GM23338 (cell line): ENCODE measurements at regions not wholly inside any gene's neighbourhood (a gene's known extent, or its start where the extent isn't known, plus 50 kb on each side); places are given as distances from the start of the nearest gene placed in this dataset.

Experiments
- ATAC-seq: fragments of 200-7000 bp; cut with Tn5 transposase; 3 replicates; pipeline ENCODE4 v1.9.1; 2020
- DNase-seq: peaks from one replicate; pipeline ENCODE4 v3.0.0-alpha.2; 2015; ENCODE audit warnings: low spot score
- H2AFZ ChIP-seq: fragments of 200-600 bp; sonication (generic); 2 replicates; pipeline ENCODE4 v1.8.0; 2016; ENCODE audit warnings: antibody characterized with exemption, mild to moderate bottlenecking, moderate library complexity
- H3F3A ChIP-seq: fragments of 200-600 bp; sonication (generic); replicated peaks from 2 replicates; pipeline ENCODE4 v1.8.0; 2017; ENCODE audit warnings: antibody characterized with exemption, mixed run types, low read depth
- H3K27ac ChIP-seq: fragments of 200-600 bp; sonication (generic); 2 replicates; pipeline ENCODE4 v1.6.1; 2016; ENCODE audit warnings: low read depth
- H3K27me3 ChIP-seq: fragments of 200-600 bp; sonication (generic); 2 replicates; pipeline ENCODE4 v1.8.0; 2016; ENCODE audit warnings: mild to moderate bottlenecking, mixed run types, moderate library complexity; ENCODE audit not compliant: insufficient read depth
- H3K36me3 ChIP-seq: fragments of 200-600 bp; sonication (generic); 2 replicates; pipeline ENCODE4 v1.8.0; 2016; ENCODE audit warnings: mild to moderate bottlenecking; ENCODE audit not compliant: insufficient read depth
- H3K4me1 ChIP-seq: fragments of 200-600 bp; sonication (generic); 2 replicates; pipeline ENCODE4 v1.8.0; 2016; ENCODE audit warnings: mild to moderate bottlenecking, moderate library complexity; ENCODE audit not compliant: insufficient read depth
- H3K4me2 ChIP-seq: fragments of 200-600 bp; sonication (generic); 2 replicates; pipeline ENCODE4 v1.7.1; 2017; ENCODE audit warnings: mixed run types
- H3K4me3 ChIP-seq: fragments of 200-600 bp; sonication (generic); 2 replicates; pipeline ENCODE4 v1.6.1; 2016; ENCODE audit warnings: mixed run types
- H3K79me2 ChIP-seq: fragments of 200-600 bp; sonication (generic); replicated peaks from 2 replicates; pipeline ENCODE4 v1.8.0; 2017; ENCODE audit warnings: mild to moderate bottlenecking; ENCODE audit not compliant: insufficient read depth
- H3K9me2 ChIP-seq: fragments of 200-600 bp; sonication (generic); 2 replicates; pipeline ENCODE4 v1.8.0; 2017; ENCODE audit not compliant: insufficient read depth
- H4K20me1 ChIP-seq: fragments of 200-600 bp; sonication (generic); replicated peaks from 2 replicates; pipeline ENCODE4 v1.8.0; 2017; ENCODE audit warnings: mild to moderate bottlenecking; ENCODE audit not compliant: insufficient read depth
- H3K27ac Mint-ChIP-seq: 2 replicates; pipeline ENCODE4 v1.8.0; 2020; ENCODE audit warnings: inconsistent platforms, mild to moderate bottlenecking, moderate library complexity, mixed read lengths
- H3K27me3 Mint-ChIP-seq: 3 replicates; pipeline ENCODE4 v1.8.0; 2022; ENCODE audit warnings: low read depth, mild to moderate bottlenecking, moderate library complexity, mixed read lengths, inconsistent platforms; ENCODE audit not compliant: insufficient read depth, poor library complexity
- H3K36me3 Mint-ChIP-seq: 3 replicates; pipeline ENCODE4 v1.8.0; 2021; ENCODE audit warnings: low read depth, mild to moderate bottlenecking, inconsistent platforms, moderate library complexity, mixed read lengths
- H3K4me1 Mint-ChIP-seq: 3 replicates; pipeline ENCODE4 v1.8.0; 2020; ENCODE audit warnings: mild to moderate bottlenecking, inconsistent platforms, mixed read lengths
- H3K4me3 Mint-ChIP-seq: 3 replicates; pipeline ENCODE4 v1.8.0; 2021; ENCODE audit warnings: moderate library complexity, mild to moderate bottlenecking, inconsistent platforms, mixed read lengths
- H3K9me3 Mint-ChIP-seq: 3 replicates; pipeline ENCODE4 v1.8.0; 2020; ENCODE audit warnings: moderate library complexity, mild to moderate bottlenecking, inconsistent platforms, mixed read lengths
- CREB1 ChIP-seq: fragments of 250-450 bp; sonication (Bioruptor Pico); IDR thresholded peaks from 2 replicates; pipeline ENCODE4 v1.5.0; 2020; ENCODE audit warnings: low read depth, mild to moderate bottlenecking, moderate library complexity
- EZH2phosphoT487 ChIP-seq: fragments of 200-600 bp; sonication (generic); IDR thresholded peaks from one replicate; pipeline ENCODE4 v1.8.1; 2018; ENCODE audit warnings: antibody characterized with exemption; ENCODE audit not compliant: unreplicated experiment
- JUNB ChIP-seq: IDR thresholded peaks from one replicate; pipeline ENCODE4 v1.6.1; 2016; ENCODE audit warnings: antibody characterized with exemption; ENCODE audit not compliant: unreplicated experiment
- NANOG ChIP-seq: IDR thresholded peaks from 2 replicates; pipeline ENCODE4 v1.6.1; 2016; ENCODE audit warnings: antibody characterized with exemption, borderline replicate concordance
- ZNF114 ChIP-seq: fragments of 250-450 bp; sonication (Bioruptor Pico); IDR thresholded peaks from 2 replicates; pipeline ENCODE4 v1.5.0; 2020; ENCODE audit warnings: mild to moderate bottlenecking, moderate library complexity
- ZNF331 ChIP-seq: fragments of 250-450 bp; sonication (Bioruptor Pico); IDR thresholded peaks from 2 replicates; pipeline ENCODE4 v1.5.0; 2020; ENCODE audit warnings: low read depth, mild to moderate bottlenecking, moderate library complexity
- TF ChIP-seq, protein P1 (sequence below): fragments of 250-450 bp; sonication (Bioruptor Pico); IDR thresholded peaks from 2 replicates; pipeline ENCODE4 v1.5.0; 2020; ENCODE audit warnings: mild to moderate bottlenecking, moderate library complexity

DNA sequence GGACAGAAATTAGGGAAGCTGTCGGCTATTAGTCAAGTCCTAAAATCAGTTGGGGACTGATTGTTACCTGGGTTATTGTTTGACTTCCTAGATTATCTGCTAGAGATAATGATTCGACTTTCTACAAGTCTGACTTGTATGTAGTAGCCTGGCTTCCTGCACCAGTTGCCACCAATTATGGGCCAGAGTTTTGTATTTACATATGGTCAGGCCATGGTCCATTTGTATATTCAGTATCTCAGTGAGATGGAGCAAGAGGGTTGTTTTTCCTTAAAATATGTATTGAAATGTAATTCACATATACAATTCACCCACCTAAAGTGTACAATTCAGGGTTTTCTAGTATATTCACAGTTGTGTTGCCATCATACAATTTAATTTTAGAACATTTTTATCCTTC, 130.6 kb upstream of the PHACTR3 start (continued):
- TF ChIP-seq, protein P1, sequence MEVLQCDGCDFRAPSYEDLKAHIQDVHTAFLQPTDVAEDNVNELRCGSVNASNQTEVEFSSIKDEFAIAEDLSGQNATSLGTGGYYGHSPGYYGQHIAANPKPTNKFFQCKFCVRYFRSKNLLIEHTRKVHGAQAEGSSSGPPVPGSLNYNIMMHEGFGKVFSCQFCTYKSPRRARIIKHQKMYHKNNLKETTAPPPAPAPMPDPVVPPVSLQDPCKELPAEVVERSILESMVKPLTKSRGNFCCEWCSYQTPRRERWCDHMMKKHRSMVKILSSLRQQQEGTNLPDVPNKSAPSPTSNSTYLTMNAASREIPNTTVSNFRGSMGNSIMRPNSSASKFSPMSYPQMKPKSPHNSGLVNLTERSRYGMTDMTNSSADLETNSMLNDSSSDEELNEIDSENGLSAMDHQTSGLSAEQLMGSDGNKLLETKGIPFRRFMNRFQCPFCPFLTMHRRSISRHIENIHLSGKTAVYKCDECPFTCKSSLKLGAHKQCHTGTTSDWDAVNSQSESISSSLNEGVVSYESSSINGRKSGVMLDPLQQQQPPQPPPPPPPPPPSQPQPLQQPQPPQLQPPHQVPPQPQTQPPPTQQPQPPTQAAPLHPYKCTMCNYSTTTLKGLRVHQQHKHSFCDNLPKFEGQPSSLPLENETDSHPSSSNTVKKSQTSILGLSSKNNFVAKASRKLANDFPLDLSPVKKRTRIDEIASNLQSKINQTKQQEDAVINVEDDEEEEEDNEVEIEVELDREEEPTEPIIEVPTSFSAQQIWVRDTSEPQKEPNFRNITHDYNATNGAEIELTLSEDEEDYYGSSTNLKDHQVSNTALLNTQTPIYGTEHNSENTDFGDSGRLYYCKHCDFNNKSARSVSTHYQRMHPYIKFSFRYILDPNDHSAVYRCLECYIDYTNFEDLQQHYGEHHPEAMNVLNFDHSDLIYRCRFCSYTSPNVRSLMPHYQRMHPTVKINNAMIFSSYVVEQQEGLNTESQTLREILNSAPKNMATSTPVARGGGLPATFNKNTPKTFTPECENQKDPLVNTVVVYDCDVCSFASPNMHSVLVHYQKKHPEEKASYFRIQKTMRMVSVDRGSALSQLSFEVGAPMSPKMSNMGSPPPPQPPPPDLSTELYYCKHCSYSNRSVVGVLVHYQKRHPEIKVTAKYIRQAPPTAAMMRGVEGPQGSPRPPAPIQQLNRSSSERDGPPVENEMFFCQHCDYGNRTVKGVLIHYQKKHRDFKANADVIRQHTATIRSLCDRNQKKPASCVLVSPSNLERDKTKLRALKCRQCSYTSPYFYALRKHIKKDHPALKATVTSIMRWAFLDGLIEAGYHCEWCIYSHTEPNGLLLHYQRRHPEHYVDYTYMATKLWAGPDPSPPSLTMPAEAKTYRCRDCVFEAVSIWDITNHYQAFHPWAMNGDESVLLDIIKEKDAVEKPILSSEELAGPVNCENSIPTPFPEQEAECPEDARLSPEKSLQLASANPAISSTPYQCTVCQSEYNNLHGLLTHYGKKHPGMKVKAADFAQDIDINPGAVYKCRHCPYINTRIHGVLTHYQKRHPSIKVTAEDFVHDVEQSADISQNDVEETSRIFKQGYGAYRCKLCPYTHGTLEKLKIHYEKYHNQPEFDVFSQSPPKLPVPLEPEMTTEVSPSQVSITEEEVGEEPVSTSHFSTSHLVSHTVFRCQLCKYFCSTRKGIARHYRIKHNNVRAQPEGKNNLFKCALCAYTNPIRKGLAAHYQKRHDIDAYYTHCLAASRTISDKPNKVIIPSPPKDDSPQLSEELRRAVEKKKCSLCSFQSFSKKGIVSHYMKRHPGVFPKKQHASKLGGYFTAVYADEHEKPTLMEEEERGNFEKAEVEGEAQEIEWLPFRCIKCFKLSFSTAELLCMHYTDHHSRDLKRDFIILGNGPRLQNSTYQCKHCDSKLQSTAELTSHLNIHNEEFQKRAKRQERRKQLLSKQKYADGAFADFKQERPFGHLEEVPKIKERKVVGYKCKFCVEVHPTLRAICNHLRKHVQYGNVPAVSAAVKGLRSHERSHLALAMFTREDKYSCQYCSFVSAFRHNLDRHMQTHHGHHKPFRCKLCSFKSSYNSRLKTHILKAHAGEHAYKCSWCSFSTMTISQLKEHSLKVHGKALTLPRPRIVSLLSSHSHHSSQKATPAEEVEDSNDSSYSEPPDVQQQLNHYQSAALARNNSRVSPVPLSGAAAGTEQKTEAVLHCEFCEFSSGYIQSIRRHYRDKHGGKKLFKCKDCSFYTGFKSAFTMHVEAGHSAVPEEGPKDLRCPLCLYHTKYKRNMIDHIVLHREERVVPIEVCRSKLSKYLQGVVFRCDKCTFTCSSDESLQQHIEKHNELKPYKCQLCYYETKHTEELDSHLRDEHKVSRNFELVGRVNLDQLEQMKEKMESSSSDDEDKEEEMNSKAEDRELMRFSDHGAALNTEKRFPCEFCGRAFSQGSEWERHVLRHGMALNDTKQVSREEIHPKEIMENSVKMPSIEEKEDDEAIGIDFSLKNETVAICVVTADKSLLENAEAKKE (CRISPR knock-in tag) = no peak
- TF ChIP-seq ZNF114 (no peak), CREB1 (no peak), ZNF331 (no peak), EZH2phosphoT487 (no peak)

- ATAC-seq (no peak), DNase-seq (no peak)
- Histone ChIP-seq H3K79me2 (no peaks in the 10 kb centered on the region), H3K27me3 (no peaks in the 10 kb centered on the region), H3K9me2 (no peaks in the 10 kb centered on the region), H4K20me1 (no peaks in the 10 kb centered on the region), H3K36me3 (no peaks in the 10 kb centered on the region), H3K4me1 (no peaks in the 10 kb centered on the region), H3K4me2 (no peak overlapping the region), H3K4me3 (no peak overlapping the region), H3F3A (no peaks in the 10 kb centered on the region), H2AFZ (0 out of 2 replicates have a peak overlapping the region, but pooled peaks have one; percentile 49), H3K27ac (no peak overlapping the region)
- no peak overlapping the region for H3K4me3 Mint-ChIP-seq
- H3K36me3 Mint-ChIP-seq = no peaks in the 10 kb centered on the region
- TF ChIP-seq JUNB = no peak
- no peak for TF ChIP-seq NANOG
- peaks cover 3% of the 10 kb centered on the region for H3K27me3 Mint-ChIP-seq
- no peak overlapping the region for H3K27ac Mint-ChIP-seq
- peaks cover 5% of the 10 kb centered on the region; the same call in 1 of the 3 replicates for H3K4me1 Mint-ChIP-seq
- H3K9me3 Mint-ChIP-seq = no peaks in the 10 kb centered on the region
Measured at GRCh38 chr20:59481067-59481466, 123.3 kb upstream of the PHACTR3 start.
